OCI-LY1 (cell line): ENCODE measurements at regions not wholly inside any gene's neighbourhood (a gene's known extent, or its start where the extent isn't known, plus 50 kb on each side); places are given as distances from the start of the nearest gene placed in this dataset.
A peak's percentile ranks its signal among the peaks of the same experiment; 100 is the strongest.

Experiments
- H2AFZ ChIP-seq: fragments of 200-600 bp; sonication (generic), shearing (Covaris generic); 2 replicates; pipeline ENCODE4 v1.6.0; 2014; ENCODE audit warnings: antibody characterized with exemption, mild to moderate bottlenecking, low read length
- H3F3A ChIP-seq: fragments of 200-600 bp; sonication (generic), shearing (Covaris generic); 2 replicates; pipeline ENCODE4 v1.6.0; 2014; ENCODE audit warnings: mild to moderate bottlenecking, antibody characterized with exemption, low read length, moderate library complexity; ENCODE audit not compliant: insufficient read depth
- H3K27ac ChIP-seq: fragments of 200-600 bp; sonication (generic); 2 replicates; pipeline ENCODE4 v1.5.1; 2014; ENCODE audit warnings: low read length, mixed run types, mild to moderate bottlenecking, low read depth; ENCODE audit not compliant: poor library complexity, severe bottlenecking
- H3K27me3 ChIP-seq: fragments of 200-600 bp; sonication (generic); 2 replicates; pipeline ENCODE4 v1.6.0; 2014; ENCODE audit warnings: antibody characterized with exemption, mild to moderate bottlenecking, low read length, moderate library complexity; ENCODE audit not compliant: insufficient read depth
- H3K36me3 ChIP-seq: fragments of 200-600 bp; sonication (generic); 2 replicates; pipeline ENCODE4 v1.6.1; 2014; ENCODE audit warnings: mild to moderate bottlenecking, antibody characterized with exemption, low read length, moderate library complexity, mixed read lengths; ENCODE audit not compliant: insufficient read depth
- H3K4me1 ChIP-seq: fragments of 200-600 bp; sonication (generic); 2 replicates; pipeline ENCODE4 v1.5.1; 2014; ENCODE audit warnings: mild to moderate bottlenecking, low read length, moderate library complexity; ENCODE audit not compliant: insufficient read depth, severe bottlenecking
- H3K4me2 ChIP-seq: fragments of 200-600 bp; sonication (generic), shearing (Covaris generic); 2 replicates; pipeline ENCODE4 v1.6.1; 2014; ENCODE audit warnings: low read length
- H3K4me3 ChIP-seq: fragments of 200-600 bp; sonication (generic); 2 replicates; pipeline ENCODE4 v1.5.1; 2014; ENCODE audit warnings: low read length, low read depth, mild to moderate bottlenecking, mixed read lengths; ENCODE audit not compliant: poor library complexity, severe bottlenecking
- H3K79me2 ChIP-seq: fragments of 200-600 bp; shearing (Covaris generic); 2 replicates; pipeline ENCODE4 v1.6.1; 2016; ENCODE audit warnings: mixed run types, low read length, mixed read lengths; ENCODE audit not compliant: insufficient read depth
- H3K9ac ChIP-seq: fragments of 200-600 bp; sonication (generic), shearing (Covaris generic); 2 replicates; pipeline ENCODE4 v1.6.1; 2014; ENCODE audit warnings: mild to moderate bottlenecking, low read length, mixed read lengths
- H3K9me2 ChIP-seq: fragments of 200-600 bp; sonication (generic), shearing (Covaris generic); 2 replicates; pipeline ENCODE4 v1.6.1; 2014; ENCODE audit warnings: low read depth, mild to moderate bottlenecking, low read length, mixed read lengths
- H3K9me3 ChIP-seq: fragments of 200-600 bp; shearing (Covaris generic); 2 replicates; pipeline ENCODE4 v1.6.1; 2014; ENCODE audit warnings: low read length, mixed read lengths
- H4K20me1 ChIP-seq: fragments of 200-600 bp; sonication (generic), shearing (Covaris generic); 2 replicates; pipeline ENCODE4 v1.6.0; 2016; ENCODE audit warnings: mild to moderate bottlenecking, low read length; ENCODE audit not compliant: insufficient read depth
- EZH2 ChIP-seq: fragments of 200-600 bp; sonication (generic), shearing (Covaris generic); IDR thresholded peaks from 2 replicates; pipeline ENCODE4 v1.8.0; 2017; ENCODE audit warnings: borderline replicate concordance, mixed run types, mild to moderate bottlenecking, antibody characterized with exemption, low read length, moderate library complexity, mixed read lengths
- TF ChIP-seq, protein P1 (sequence below): fragments of 200-600 bp; sonication (generic), shearing (Covaris generic); IDR thresholded peaks from 2 replicates; pipeline ENCODE4 v1.5.1; 2017; ENCODE audit warnings: mild to moderate bottlenecking, antibody characterized with exemption, low read length, moderate library complexity, mixed read lengths

DNA sequence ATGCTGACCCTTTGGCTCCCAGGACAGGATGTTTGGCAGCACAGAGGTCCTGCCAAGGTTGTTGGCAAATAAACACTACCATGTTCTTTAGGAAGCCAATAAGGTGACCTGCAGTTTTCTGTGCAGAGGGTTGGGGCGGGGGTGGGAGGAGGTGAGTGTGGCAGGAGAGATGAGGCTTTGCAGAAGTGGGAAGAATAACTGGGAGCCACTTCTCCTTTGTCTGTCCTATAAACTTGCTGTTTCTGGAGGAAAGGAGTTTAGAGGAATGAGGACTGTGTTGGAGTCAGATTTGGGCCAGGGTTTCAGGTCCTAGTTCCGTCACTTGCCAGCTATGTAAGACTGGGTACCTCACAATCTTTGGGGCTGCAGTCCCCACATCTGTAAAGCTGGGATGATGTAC lies 187.6 kb upstream of the SPRED2 start:
- Histone ChIP-seq H3K4me3 (no peak overlapping the region), H3K27me3 (no peaks in the 10 kb centered on the region), H3K79me2 (no peaks in the 10 kb centered on the region), H3K9ac (no peak overlapping the region), H3K4me1 (no peaks in the 10 kb centered on the region), H3K9me3 (no peaks in the 10 kb centered on the region), H3F3A (no peaks in the 10 kb centered on the region), H3K27ac (no peak overlapping the region), H3K9me2 (no peaks in the 10 kb centered on the region), H4K20me1 (no peaks in the 10 kb centered on the region), H3K4me2 (no peak overlapping the region), H2AFZ (no peak overlapping the region), H3K36me3 (no peaks in the 10 kb centered on the region)
- no peak for TF ChIP-seq EZH2
- TF ChIP-seq, protein P1, sequence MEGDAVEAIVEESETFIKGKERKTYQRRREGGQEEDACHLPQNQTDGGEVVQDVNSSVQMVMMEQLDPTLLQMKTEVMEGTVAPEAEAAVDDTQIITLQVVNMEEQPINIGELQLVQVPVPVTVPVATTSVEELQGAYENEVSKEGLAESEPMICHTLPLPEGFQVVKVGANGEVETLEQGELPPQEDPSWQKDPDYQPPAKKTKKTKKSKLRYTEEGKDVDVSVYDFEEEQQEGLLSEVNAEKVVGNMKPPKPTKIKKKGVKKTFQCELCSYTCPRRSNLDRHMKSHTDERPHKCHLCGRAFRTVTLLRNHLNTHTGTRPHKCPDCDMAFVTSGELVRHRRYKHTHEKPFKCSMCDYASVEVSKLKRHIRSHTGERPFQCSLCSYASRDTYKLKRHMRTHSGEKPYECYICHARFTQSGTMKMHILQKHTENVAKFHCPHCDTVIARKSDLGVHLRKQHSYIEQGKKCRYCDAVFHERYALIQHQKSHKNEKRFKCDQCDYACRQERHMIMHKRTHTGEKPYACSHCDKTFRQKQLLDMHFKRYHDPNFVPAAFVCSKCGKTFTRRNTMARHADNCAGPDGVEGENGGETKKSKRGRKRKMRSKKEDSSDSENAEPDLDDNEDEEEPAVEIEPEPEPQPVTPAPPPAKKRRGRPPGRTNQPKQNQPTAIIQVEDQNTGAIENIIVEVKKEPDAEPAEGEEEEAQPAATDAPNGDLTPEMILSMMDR: no peak

DNA sequence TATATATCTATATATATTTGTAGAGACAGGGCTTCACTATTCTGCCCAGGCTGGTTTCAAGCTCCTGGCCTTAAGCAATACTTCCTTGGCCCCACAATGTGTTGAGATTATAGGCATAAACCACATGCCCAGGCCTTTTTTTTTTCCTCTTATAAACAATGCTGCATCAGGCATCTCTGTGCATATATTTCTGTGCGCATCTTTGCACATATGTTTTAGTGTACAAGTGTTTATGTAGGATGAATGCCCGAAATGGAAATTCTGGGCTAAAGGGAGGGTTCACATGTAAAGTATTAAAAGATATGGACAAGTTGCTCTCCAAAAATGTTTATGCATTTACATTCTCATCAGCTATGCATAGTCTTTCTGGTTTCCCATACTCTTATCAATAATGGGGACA lies 183.2 kb upstream of the SPRED2 start:
- Histone ChIP-seq H3K27ac (no peak overlapping the region), H3K9ac (no peak overlapping the region), H3K4me1 (no peaks in the 10 kb centered on the region), H2AFZ (no peak overlapping the region), H3F3A (no peaks in the 10 kb centered on the region), H3K27me3 (no peaks in the 10 kb centered on the region), H3K36me3 (no peaks in the 10 kb centered on the region), H3K79me2 (no peaks in the 10 kb centered on the region), H3K4me2 (no peak overlapping the region), H3K4me3 (no peak overlapping the region), H3K9me3 (no peaks in the 10 kb centered on the region), H4K20me1 (no peaks in the 10 kb centered on the region), H3K9me2 (no peaks in the 10 kb centered on the region)
- TF ChIP-seq EZH2: no peak
- TF ChIP-seq, protein P1: no peak

DNA sequence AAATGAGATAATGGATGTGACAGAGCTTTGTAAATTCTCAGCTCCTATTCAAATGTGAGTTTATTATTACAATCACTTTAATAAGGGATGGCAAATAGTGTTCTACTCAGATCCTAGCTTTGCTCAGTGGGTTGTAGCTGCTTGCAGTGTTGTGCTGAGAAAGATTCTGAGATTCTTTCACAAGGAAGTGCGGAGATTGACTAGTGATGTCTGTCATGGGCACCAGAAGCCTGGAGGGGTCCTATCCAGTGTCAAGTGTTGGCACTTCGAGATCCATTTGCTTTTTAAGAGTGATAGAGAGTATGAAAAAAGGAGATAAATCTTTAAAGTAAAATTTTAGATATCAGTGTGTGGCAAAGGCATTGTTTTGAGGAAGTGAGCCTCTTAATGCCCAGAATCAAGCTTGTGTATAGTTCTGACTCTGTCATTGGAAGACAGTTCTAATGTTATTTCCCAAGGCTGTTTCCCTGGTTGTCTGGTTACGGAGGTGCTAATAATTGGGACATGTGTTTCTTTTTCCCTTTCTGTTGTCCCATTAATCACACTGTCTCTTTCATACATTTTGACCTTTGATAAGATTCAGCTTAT lies 181.7 kb upstream of the SPRED2 start:
- Histone ChIP-seq H4K20me1 (no peaks in the 10 kb centered on the region), H3K36me3 (no peaks in the 10 kb centered on the region), H2AFZ (no peak overlapping the region; the same call in 1 of the 2 replicates), H3K9me3 (no peaks in the 10 kb centered on the region), H3K79me2 (no peaks in the 10 kb centered on the region), H3K4me2 (no peak overlapping the region), H3K4me3 (no peak overlapping the region), H3K9me2 (no peaks in the 10 kb centered on the region), H3F3A (no peaks in the 10 kb centered on the region), H3K9ac (no peak overlapping the region), H3K27ac (peak overlapping the region; percentile 1), H3K4me1 (no peaks in the 10 kb centered on the region), H3K27me3 (no peaks in the 10 kb centered on the region)
- TF ChIP-seq, protein P1: no peak
- no peak for TF ChIP-seq EZH2
